Prostate gland (tissue), 2 donors: ENCODE measurements at regions not wholly inside any gene's neighbourhood (a gene's known extent, or its start where the extent isn't known, plus 50 kb on each side); places are given as distances from the start of the nearest gene placed in this dataset.

Experiments used
- CTCF ChIP-seq, 4 experiments: fragments of 200-600 bp in 2 of 4; fragments of 450-650 bp in 2 of 4; sonication (generic) in 2 of 4; IDR thresholded peaks; 1 replicate in 3 of 4; 2 replicates in 1 of 4; pipeline ENCODE4 v1.5.1; 2016 to 2019; ENCODE audit warnings: antibody characterized with exemption in 4 of 4, mild to moderate bottlenecking in 2 of 4, moderate library complexity in 2 of 4
- POLR2A ChIP-seq: fragments of 450-650 bp; IDR thresholded peaks from one replicate; pipeline ENCODE4 v1.6.1; 2016; ENCODE audit warnings: antibody characterized with exemption, mild to moderate bottlenecking
- POLR2AphosphoS5 ChIP-seq: sonication (generic); formaldehyde crosslinking; IDR thresholded peaks from one replicate; pipeline ENCODE4 v1.6.1; 2017; ENCODE audit warnings: antibody characterized with exemption

DNA sequence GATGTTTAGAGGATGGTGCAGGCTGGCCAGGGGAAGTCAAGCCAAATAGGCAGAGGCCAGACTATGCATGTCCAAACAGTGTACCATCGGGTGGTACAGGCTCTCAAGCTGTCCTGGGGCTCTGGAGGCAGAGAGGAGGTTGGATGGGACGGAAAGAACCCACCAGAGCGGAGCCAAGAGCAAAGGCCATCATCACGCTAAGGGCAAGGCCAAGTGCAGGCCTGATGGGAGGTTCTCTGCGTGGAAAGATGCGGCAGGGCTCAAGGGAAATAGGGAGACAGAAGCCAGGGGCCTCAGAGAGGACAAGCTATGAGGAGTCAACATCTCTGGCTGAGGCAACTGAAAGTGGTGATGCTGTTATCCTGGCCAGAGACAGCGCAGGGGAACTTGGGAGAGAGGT lies 102.7 kb downstream of the ASB7 start:
- TF ChIP-seq CTCF (IDR thresholded peaks at IDR 0.05) (no peak), POLR2A (no peak), POLR2AphosphoS5 (no peak)
